Neural cell (in vitro differentiated cells): ENCODE measurements at regions not wholly inside any gene's neighbourhood (a gene's known extent, or its start where the extent isn't known, plus 50 kb on each side); places are given as distances from the start of the nearest gene placed in this dataset.

ENCODE experiments used
- CTCF ChIP-seq: fragments of 450-650 bp; IDR thresholded peaks from 2 replicates; pipeline ENCODE4 v1.5.1; 2014; ENCODE audit warnings: antibody characterized with exemption, mild to moderate bottlenecking, moderate library complexity; ENCODE audit not compliant: poor library complexity, severe bottlenecking
- EP300 ChIP-seq: fragments of 450-650 bp; conservative IDR thresholded peaks from 2 replicates; pipeline ENCODE4 v1.6.1; 2014; ENCODE audit warnings: antibody characterized with exemption, mild to moderate bottlenecking, moderate library complexity; ENCODE audit not compliant: poor library complexity, severe bottlenecking
- EZH2 ChIP-seq: fragments of 200-600, 300-800 bp; shearing (Covaris generic), sonication (generic); IDR thresholded peaks from 2 replicates; pipeline ENCODE4 v1.6.1; 2014; ENCODE audit warnings: antibody characterized with exemption, low read length, borderline replicate concordance, mild to moderate bottlenecking; ENCODE audit not compliant: insufficient read depth, poor library complexity, severe bottlenecking
- MXI1 ChIP-seq: fragments of 450-650 bp; conservative IDR thresholded peaks from 2 replicates; pipeline ENCODE4 v1.6.1; 2014; ENCODE audit warnings: antibody characterized with exemption, mild to moderate bottlenecking; ENCODE audit not compliant: poor library complexity, severe bottlenecking
- POLR2AphosphoS5 ChIP-seq: IDR thresholded peaks from 2 replicates; pipeline ENCODE4 v1.6.1; 2012
- SMC3 ChIP-seq: fragments of 450-650 bp; conservative IDR thresholded peaks from 2 replicates; pipeline ENCODE4 v1.6.1; 2014; ENCODE audit warnings: antibody characterized with exemption, mild to moderate bottlenecking, moderate library complexity; ENCODE audit not compliant: poor library complexity

- TF ChIP-seq CTCF (no peak), EZH2 (no peak), POLR2AphosphoS5 (no peak), SMC3 (no peak), EP300 (no peak), MXI1 (no peak)
These were observed 88.8 kb downstream of the MRM1 start for GRCh38 chr17:36690190-36690589.
